Duodenal mucosa (tissue), 2 donors: ENCODE measurements at regions not wholly inside any gene's neighbourhood (a gene's known extent, or its start where the extent isn't known, plus 50 kb on each side); places are given as distances from the start of the nearest gene placed in this dataset.

Experiments used
- H3K27ac ChIP-seq: one replicate; pipeline ENCODE4 v1.7.0; 2013; ENCODE audit warnings: low read depth, low read length
- H3K27me3 ChIP-seq, 2 donors: one replicate each; pipeline ENCODE4 v1.7.0; 2013; ENCODE audit warnings: low read length in 2 of 2, control low read depth in 1 of 2; ENCODE audit not compliant: insufficient read depth in 2 of 2, control insufficient read depth in 1 of 2
- H3K36me3 ChIP-seq, 2 donors: one replicate each; pipeline ENCODE4 v1.7.0; 2013; ENCODE audit warnings: low read length in 2 of 2, control low read depth in 1 of 2; ENCODE audit not compliant: insufficient read depth in 2 of 2, control insufficient read depth in 1 of 2
- H3K4me1 ChIP-seq, 2 donors: one replicate each; pipeline ENCODE4 v1.7.0; 2013; ENCODE audit warnings: low read length in 2 of 2, control low read depth in 1 of 2; ENCODE audit not compliant: insufficient read depth in 2 of 2, control insufficient read depth in 1 of 2
- H3K4me3 ChIP-seq, 2 donors: one replicate each; pipeline ENCODE4 v1.7.0; 2013; ENCODE audit warnings: low read length in 2 of 2, low read depth in 1 of 2
- H3K9ac ChIP-seq, 2 donors: one replicate each; pipeline ENCODE4 v1.7.0; 2013; ENCODE audit warnings: low read length in 2 of 2, low read depth in 1 of 2
- H3K9me3 ChIP-seq, 2 donors: one replicate each; pipeline ENCODE4 v1.7.0; 2013; ENCODE audit warnings: low read length in 2 of 2, control low read depth in 1 of 2; ENCODE audit not compliant: control insufficient read depth in 1 of 2

GRCh38 chr9:16964228-16964627 lies 93.8 kb upstream of the BNC2 start:
- no peak overlapping the region for H3K27ac ChIP-seq
- H3K9me3 ChIP-seq = peaks cover 0 to 9% of the 10 kb centered on the region in 2 donors
- H3K4me1 ChIP-seq = no peaks in the 10 kb centered on the region
- no peaks in the 10 kb centered on the region for H3K27me3 ChIP-seq
- no peak overlapping the region for H3K4me3 ChIP-seq
- H3K36me3 ChIP-seq = no peaks in the 10 kb centered on the region
- H3K9ac ChIP-seq = no peak overlapping the region

- Histone ChIP-seq H3K4me1 (no peaks in the 10 kb centered on the region), H3K36me3 (no peaks in the 10 kb centered on the region), H3K27ac (no peak overlapping the region), H3K27me3 (no peaks in the 10 kb centered on the region), H3K4me3 (no peak overlapping the region), H3K9me3 (peaks cover 0 to 9% of the 10 kb centered on the region in 2 donors), H3K9ac (no peak overlapping the region)
These were observed 89.6 kb upstream of the BNC2 start for GRCh38 chr9:16960084-16960483.

- Histone ChIP-seq H3K9ac (no peak overlapping the region), H3K36me3 (no peaks in the 10 kb centered on the region), H3K9me3 (peaks cover 0 to 9% of the 10 kb centered on the region in 2 donors), H3K27me3 (no peaks in the 10 kb centered on the region), H3K4me3 (no peak overlapping the region), H3K27ac (no peak overlapping the region), H3K4me1 (no peaks in the 10 kb centered on the region)
These were observed 88.9 kb upstream of the BNC2 start for GRCh38 chr9:16959391-16959790.

DNA sequence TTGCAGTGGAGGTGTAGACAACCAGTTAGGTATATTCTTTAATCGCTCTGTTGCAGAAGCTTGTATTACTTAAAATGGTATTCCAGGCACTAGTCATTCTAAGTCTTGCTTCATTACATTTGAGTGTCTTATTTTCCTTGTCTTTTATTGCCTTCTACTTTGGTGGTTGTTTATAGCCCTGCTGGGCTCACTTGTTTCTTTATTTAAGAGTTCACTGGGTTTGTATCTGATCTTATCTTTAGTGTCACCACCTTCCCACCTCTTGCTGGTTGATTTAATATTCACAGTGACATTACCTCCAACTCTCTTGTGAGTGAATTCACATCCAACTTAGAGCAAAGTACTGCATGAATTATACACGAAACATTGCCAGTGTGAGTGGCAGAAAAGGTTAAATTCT lies 83.6 kb upstream of the BNC2 start:
- H3K9ac ChIP-seq = no peak overlapping the region
- H3K36me3 ChIP-seq = no peaks in the 10 kb centered on the region
- H3K4me1 ChIP-seq = no peaks in the 10 kb centered on the region
- H3K4me3 ChIP-seq = no peak overlapping the region
- no peak overlapping the region for H3K27ac ChIP-seq
- H3K27me3 ChIP-seq = no peaks in the 10 kb centered on the region
- H3K9me3 ChIP-seq = no peaks in the 10 kb centered on the region

DNA sequence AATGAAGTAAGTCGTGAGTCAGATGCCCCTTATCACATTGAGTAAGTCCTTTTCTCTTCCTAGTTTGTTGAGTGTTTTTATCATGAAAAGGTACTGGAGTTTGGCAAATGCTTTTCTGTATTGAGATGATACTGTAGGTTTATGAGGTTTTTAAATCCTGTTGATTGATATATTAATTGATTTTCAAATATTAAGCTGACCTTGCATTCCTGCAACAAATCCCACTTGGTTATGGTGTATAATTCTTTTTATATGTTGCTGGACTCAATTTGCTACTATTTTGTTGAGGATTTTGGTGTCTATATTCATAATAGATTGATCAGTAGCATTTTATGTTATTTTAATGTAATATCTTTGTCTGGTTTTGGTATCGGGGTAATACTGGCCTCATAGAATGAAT lies 81.0 kb upstream of the BNC2 start:
- H3K4me1 ChIP-seq = no peaks in the 10 kb centered on the region
- H3K9me3 ChIP-seq = no peaks in the 10 kb centered on the region
- H3K36me3 ChIP-seq = no peaks in the 10 kb centered on the region
- no peaks in the 10 kb centered on the region for H3K27me3 ChIP-seq
- H3K27ac ChIP-seq = no peak overlapping the region
- no peak overlapping the region for H3K9ac ChIP-seq
- H3K4me3 ChIP-seq = no peak overlapping the region

DNA sequence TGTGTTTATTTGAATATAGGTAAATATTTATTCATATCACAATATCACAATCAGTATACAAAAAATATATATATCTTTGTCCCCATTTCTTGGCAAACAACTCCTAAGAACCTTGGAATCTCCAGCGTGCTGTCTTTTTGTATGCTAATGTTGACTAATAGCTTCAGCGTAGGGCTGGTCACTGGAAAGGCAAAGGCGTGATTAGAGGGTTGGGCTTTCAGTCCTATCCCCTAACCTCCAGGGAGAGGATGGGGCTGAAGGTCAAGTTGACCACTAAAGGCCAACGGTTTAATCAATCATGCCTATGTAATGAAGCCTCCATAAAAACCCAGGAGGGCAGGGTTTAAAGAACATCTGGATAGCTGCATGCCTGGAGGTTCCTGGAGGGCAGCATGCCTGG lies 79.6 kb upstream of the BNC2 start:
- no peaks in the 10 kb centered on the region for H3K36me3 ChIP-seq
- H3K9me3 ChIP-seq = no peaks in the 10 kb centered on the region
- H3K27ac ChIP-seq = no peak overlapping the region
- no peak overlapping the region for H3K9ac ChIP-seq
- H3K4me3 ChIP-seq = no peak overlapping the region
- no peaks in the 10 kb centered on the region for H3K27me3 ChIP-seq
- H3K4me1 ChIP-seq = no peaks in the 10 kb centered on the region

DNA sequence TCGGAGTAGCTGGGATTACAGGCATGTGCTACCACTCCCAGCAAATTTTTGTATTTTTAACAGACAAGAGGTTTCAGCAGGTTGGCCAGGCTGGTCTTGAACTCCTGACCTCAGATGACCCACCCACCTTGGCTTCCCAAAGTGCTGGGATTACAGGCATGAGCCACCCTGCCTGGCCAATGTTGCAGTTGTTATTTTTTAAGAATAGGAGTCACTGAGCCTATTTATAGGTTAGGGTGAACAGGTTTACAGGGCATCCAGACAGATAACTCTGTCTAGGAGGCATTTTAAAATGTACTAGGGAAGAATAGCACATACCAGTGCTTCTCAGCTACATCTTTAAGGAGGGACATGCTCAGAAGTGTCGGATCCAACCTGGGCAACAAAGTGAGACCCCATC lies 60.1 kb upstream of the BNC2 start:
- H3K4me3 ChIP-seq = no peak overlapping the region
- H3K27me3 ChIP-seq = no peaks in the 10 kb centered on the region
- H3K4me1 ChIP-seq = no peaks in the 10 kb centered on the region
- H3K9me3 ChIP-seq = no peaks in the 10 kb centered on the region
- H3K9ac ChIP-seq = no peak overlapping the region
- no peak overlapping the region for H3K27ac ChIP-seq
- no peaks in the 10 kb centered on the region for H3K36me3 ChIP-seq

DNA sequence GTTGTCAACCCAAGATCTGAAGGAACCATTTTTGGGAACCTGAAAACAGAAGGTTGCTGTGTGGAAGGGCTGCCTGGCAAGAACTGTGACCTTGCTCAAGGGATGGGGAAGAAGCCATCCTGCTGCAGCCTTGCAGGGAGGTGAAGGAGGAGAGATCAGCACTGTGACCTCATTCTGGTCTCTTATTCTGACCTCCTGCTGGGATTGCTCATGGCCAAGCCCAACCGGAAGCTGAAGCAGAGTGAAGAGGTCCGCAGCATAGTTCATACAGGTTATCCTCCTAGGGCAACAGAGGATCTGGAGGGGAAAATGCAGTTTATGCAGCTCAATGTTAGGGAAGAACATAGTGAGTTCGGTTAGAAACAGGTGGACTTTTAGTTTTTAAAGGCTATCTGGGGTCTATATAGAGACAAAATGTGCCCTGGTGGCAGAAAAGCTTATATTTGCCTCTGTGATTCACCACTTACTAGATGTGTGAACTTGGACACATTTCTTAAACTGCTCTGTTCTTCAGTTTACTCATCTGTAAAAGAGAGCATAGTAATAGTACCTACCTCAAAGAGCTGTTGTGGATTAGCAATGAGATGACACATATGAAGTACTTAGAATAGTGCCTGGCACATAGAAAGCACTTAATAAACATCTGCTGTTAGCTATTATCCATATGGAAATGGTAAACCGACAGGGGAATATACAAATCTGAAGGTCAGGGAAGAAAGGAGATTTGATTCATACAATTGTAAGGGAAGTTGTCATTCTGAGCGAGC lies 57.9 kb upstream of the BNC2 start:
- H3K27me3 ChIP-seq = no peaks in the 10 kb centered on the region
- no peak overlapping the region for H3K4me3 ChIP-seq
- H3K4me1 ChIP-seq = no peaks in the 10 kb centered on the region
- no peak overlapping the region for H3K27ac ChIP-seq
- H3K9me3 ChIP-seq = no peaks in the 10 kb centered on the region
- no peaks in the 10 kb centered on the region for H3K36me3 ChIP-seq
- H3K9ac ChIP-seq = no peak overlapping the region

- Histone ChIP-seq H3K27ac (no peak overlapping the region), H3K9ac (no peak overlapping the region), H3K27me3 (no peaks in the 10 kb centered on the region), H3K4me1 (no peaks in the 10 kb centered on the region), H3K36me3 (no peaks in the 10 kb centered on the region), H3K9me3 (no peaks in the 10 kb centered on the region), H3K4me3 (no peak overlapping the region)
These were observed 55.0 kb upstream of the BNC2 start for GRCh38 chr9:16925426-16925825.

GRCh38 chr9:16924311-16924915 lies 53.9 kb upstream of the BNC2 start:
- no peak overlapping the region for H3K9ac ChIP-seq
- H3K27ac ChIP-seq = no peak overlapping the region
- H3K36me3 ChIP-seq = no peaks in the 10 kb centered on the region
- no peaks in the 10 kb centered on the region for H3K9me3 ChIP-seq
- H3K4me1 ChIP-seq = no peaks in the 10 kb centered on the region
- no peak overlapping the region for H3K4me3 ChIP-seq
- no peaks in the 10 kb centered on the region for H3K27me3 ChIP-seq
